IMR-90 (cell line): ENCODE measurements at regions not wholly inside any gene's neighbourhood (a gene's known extent, or its start where the extent isn't known, plus 50 kb on each side); places are given as distances from the start of the nearest gene placed in this dataset.
A peak's percentile ranks its signal among the peaks of the same experiment; 100 is the strongest.

ENCODE experiments used
- ATAC-seq: fragments of 200-7000 bp; cut with Tn5 transposase; 2 replicates; pipeline ENCODE4 v1.9.1; 2020; ENCODE audit warnings: low read depth, mild to moderate bottlenecking, moderate library complexity
- BruUV-seq: library from RNA; stranded (reverse); fragments of 400-500 nt; replicated peaks from 2 replicates; lab custom pipeline; 2021; lab: Mats Ljungman, UMichigan
- CTCF ChIA-PET: fragments of 300-600 bp; formaldehyde crosslinking; extraction: SDS; loops from one replicate; lab custom pipeline; 2021; ENCODE audit warnings: antibody characterized with exemption; lab: Yijun Ruan, JAX
- POLR2A ChIA-PET: fragments of 300-600 bp; sonication (Branson Sonifier 250); formaldehyde crosslinking; loops from one replicate; lab custom pipeline; 2022; ENCODE audit warnings: antibody characterized with exemption; ENCODE audit not compliant: unreplicated experiment; lab: Charles Lee
- DNase-seq: peaks from one replicate; pipeline ENCODE4 v3.0.0; 2013
- H2AFZ ChIP-seq: replicated peaks from 2 replicates; pipeline ENCODE3; 2013; ENCODE audit warnings: low read length, mild to moderate bottlenecking; ENCODE audit not compliant: poor library complexity
- H2AK5ac ChIP-seq: 2 replicates; pipeline ENCODE4 v1.6.1; 2013; ENCODE audit warnings: low read depth, low read length, inconsistent platforms
- H2AK9ac ChIP-seq: replicated peaks from 2 replicates; pipeline ENCODE3; 2013; ENCODE audit warnings: mild to moderate bottlenecking, low read depth, low read length, moderate library complexity; ENCODE audit not compliant: poor library complexity
- H2BK120ac ChIP-seq: 2 replicates; pipeline ENCODE4 v1.6.1; 2013; ENCODE audit warnings: low read depth, low read length, inconsistent platforms
- H2BK15ac ChIP-seq: 3 replicates; pipeline ENCODE4 v1.6.1; 2013; ENCODE audit warnings: low read depth, low read length, inconsistent platforms
- H2BK20ac ChIP-seq: 2 replicates; pipeline ENCODE4 v1.6.1; 2013; ENCODE audit warnings: low read depth, mild to moderate bottlenecking, inconsistent platforms, low read length, moderate library complexity
- H2BK5ac ChIP-seq: 2 replicates; pipeline ENCODE4 v1.6.1; 2013; ENCODE audit warnings: mild to moderate bottlenecking, low read depth, low read length, inconsistent platforms; ENCODE audit not compliant: poor library complexity, severe bottlenecking
- H3K14ac ChIP-seq: replicated peaks from 2 replicates; pipeline ENCODE4 v1.6.1; 2013; ENCODE audit warnings: low read depth, low read length, inconsistent platforms
- H3K18ac ChIP-seq: 2 replicates; pipeline ENCODE4 v1.6.1; 2013; ENCODE audit warnings: low read depth, low read length, control low read depth
- H3K23ac ChIP-seq: 2 replicates; pipeline ENCODE4 v1.6.1; 2013; ENCODE audit warnings: low read depth, low read length, inconsistent platforms
- H3K27ac ChIP-seq: 2 replicates; pipeline ENCODE4 v1.5.1; 2013; ENCODE audit warnings: mild to moderate bottlenecking, control low read depth, low read length; ENCODE audit not compliant: insufficient read depth
- H3K27me3 ChIP-seq: 2 replicates; pipeline ENCODE4 v1.6.1; 2013; ENCODE audit warnings: low read length; ENCODE audit not compliant: control insufficient read depth, insufficient read depth
- H3K36me3 ChIP-seq: 2 replicates; pipeline ENCODE4 v1.6.1; 2013; ENCODE audit warnings: low read length, mixed read lengths; ENCODE audit not compliant: control insufficient read depth, insufficient read depth
- H3K4ac ChIP-seq: 2 replicates; pipeline ENCODE4 v1.6.1; 2013; ENCODE audit warnings: low read depth, low read length, inconsistent platforms
- H3K4me1 ChIP-seq: 2 replicates; pipeline ENCODE4 v1.6.1; 2013; ENCODE audit warnings: low read length, mixed read lengths; ENCODE audit not compliant: control insufficient read depth, insufficient read depth
- H3K4me2 ChIP-seq: 2 replicates; pipeline ENCODE4 v1.6.1; 2013; ENCODE audit warnings: low read depth, mild to moderate bottlenecking, control low read depth, low read length, moderate library complexity
- H3K4me3 ChIP-seq: 2 replicates; pipeline ENCODE4 v1.5.1; 2013; ENCODE audit warnings: low read depth, mild to moderate bottlenecking, control low read depth, low read length, moderate library complexity; ENCODE audit not compliant: insufficient read depth
- H3K56ac ChIP-seq: 2 replicates; pipeline ENCODE4 v1.6.1; 2013; ENCODE audit warnings: low read length, inconsistent platforms; ENCODE audit not compliant: insufficient read depth; ENCODE audit errors: extremely low read depth
- H3K79me1 ChIP-seq, 2 experiments: 2 replicates each; pipeline ENCODE4 v1.6.1; 2013; ENCODE audit warnings: low read length in 2 of 2, inconsistent platforms in 1 of 2, low read depth in 1 of 2
- H3K9ac ChIP-seq: 2 replicates; pipeline ENCODE4 v1.6.1; 2013; ENCODE audit warnings: low read depth, low read length, control low read depth
- H3K9me1 ChIP-seq: 2 replicates; pipeline ENCODE4 v1.6.1; 2013; ENCODE audit warnings: low read length, inconsistent platforms; ENCODE audit not compliant: insufficient read depth
- H3K9me3 ChIP-seq: 2 replicates; pipeline ENCODE4 v1.6.1; 2013; ENCODE audit warnings: low read length; ENCODE audit not compliant: control insufficient read depth, insufficient read depth
- H4K20me1 ChIP-seq: 2 replicates; pipeline ENCODE4 v1.6.1; 2013; ENCODE audit warnings: low read length, inconsistent platforms; ENCODE audit not compliant: insufficient read depth
- H4K5ac ChIP-seq: 2 replicates; pipeline ENCODE4 v1.6.1; 2013; ENCODE audit warnings: mild to moderate bottlenecking, low read depth, low read length, control low read depth
- H4K8ac ChIP-seq, 2 experiments: 2 replicates each; pipeline ENCODE4 v1.6.1; 2013; ENCODE audit warnings: low read depth in 2 of 2, low read length in 2 of 2, control low read depth in 1 of 2, inconsistent platforms in 1 of 2
- H4K91ac ChIP-seq: 2 replicates; pipeline ENCODE4 v1.6.1; 2013; ENCODE audit warnings: low read depth, low read length, inconsistent platforms; ENCODE audit not compliant: insufficient read depth
- BHLHE40 ChIP-seq: fragments of 150-350 bp; IDR thresholded peaks from 2 replicates; pipeline ENCODE4 v1.6.1; 2016; ENCODE audit warnings: mild to moderate bottlenecking, low read depth, low read length
- CEBPB ChIP-seq: IDR thresholded peaks from 2 replicates; pipeline ENCODE4 v1.6.1; 2012; ENCODE audit warnings: low read depth, low read length, improper control_type of control experiment
- CHD1 ChIP-seq: IDR thresholded peaks from 2 replicates; pipeline ENCODE4 v1.6.1; 2012; ENCODE audit warnings: low read depth, low read length, improper control_type of control experiment
- ELK1 ChIP-seq: fragments of 150-350 bp; IDR thresholded peaks from 2 replicates; pipeline ENCODE4 v1.6.1; 2016; ENCODE audit warnings: low read depth, mild to moderate bottlenecking, low read length, moderate library complexity, borderline replicate concordance
- FOS ChIP-seq: fragments of 150-350 bp; IDR thresholded peaks from 2 replicates; pipeline ENCODE4 v1.6.1; 2016; ENCODE audit warnings: low read depth, low read length
- MAFK ChIP-seq: IDR thresholded peaks from 2 replicates; pipeline ENCODE4 v1.6.1; 2012; ENCODE audit warnings: low read depth, low read length, improper control_type of control experiment
- MAZ ChIP-seq: IDR thresholded peaks from 2 replicates; pipeline ENCODE4 v1.6.1; 2012; ENCODE audit warnings: low read depth, mild to moderate bottlenecking, low read length, improper control_type of control experiment, moderate library complexity, borderline replicate concordance
- MXI1 ChIP-seq: IDR thresholded peaks from 2 replicates; pipeline ENCODE4 v1.6.1; 2012; ENCODE audit warnings: low read depth, mild to moderate bottlenecking, low read length, moderate library complexity, borderline replicate concordance
- NFE2L2 ChIP-seq: fragments of 150-350 bp; IDR thresholded peaks from 2 replicates; pipeline ENCODE4 v1.6.1; 2016; ENCODE audit warnings: low read depth, mild to moderate bottlenecking, low read length
- POLR2A ChIP-seq: IDR thresholded peaks from 2 replicates; pipeline ENCODE4 v1.6.1; 2012; ENCODE audit warnings: mild to moderate bottlenecking, low read depth, low read length
- RAD21 ChIP-seq: IDR thresholded peaks from 2 replicates; pipeline ENCODE4 v1.6.1; 2012; ENCODE audit warnings: low read length, improper control_type of control experiment
- RCOR1 ChIP-seq: IDR thresholded peaks from 2 replicates; pipeline ENCODE4 v1.6.1; 2012; ENCODE audit warnings: mild to moderate bottlenecking, low read length, improper control_type of control experiment; ENCODE audit not compliant: insufficient replicate concordance
- RFX5 ChIP-seq: IDR thresholded peaks from 2 replicates; pipeline ENCODE4 v1.8.0; 2012; ENCODE audit warnings: low read depth, mild to moderate bottlenecking, low read length, moderate library complexity
- SMC3 ChIP-seq: fragments of 150-350 bp; IDR thresholded peaks from 2 replicates; pipeline ENCODE4 v1.6.1; 2016; ENCODE audit warnings: low read depth, mild to moderate bottlenecking, antibody characterized with exemption, low read length, moderate library complexity
- USF2 ChIP-seq: fragments of 150-350 bp; IDR thresholded peaks from 2 replicates; pipeline ENCODE4 v1.6.1; 2017; ENCODE audit warnings: mild to moderate bottlenecking, antibody characterized with exemption, low read length, low read depth
- WGBS, 2 experiments: methylation state at CpG; one replicate each; pipeline versions ENCODE4 v1.1.5 to v1.1.7; 2013; ENCODE audit warnings: missing lambda C conversion rate in 2 of 2; ENCODE audit not compliant: insufficient read length in 1 of 2; ENCODE audit errors: extremely low coverage in 2 of 2; 5-methylcytosine and 5-hydroxymethylcytosine counted together
- dilution Hi-C: fragments of 300-500 bp; cut with HindIII; formaldehyde crosslinking; loops from one replicate; pipeline ENCODE4 v1.14.3; 2018; ENCODE audit warnings: low sequenced_read_pairs; ENCODE audit not compliant: unreplicated experiment
- in situ Hi-C: fragments of 300-500 bp; cut with MboI; formaldehyde crosslinking; loops from 3 replicates; pipeline ENCODE4 v1.14.3; 2019; ENCODE audit warnings: low sequenced_read_pairs, inconsistent platforms, mixed read lengths
- intact Hi-C: fragments of 100-400 bp; cut with micrococcal nuclease; formaldehyde crosslinking; loops from 2 replicates; pipeline ENCODE4 v1.10.0; 2022
- TF ChIP-seq, protein P1 (sequence below): conservative IDR thresholded peaks from 2 replicates; pipeline ENCODE4 v1.5.1; 2012; ENCODE audit warnings: mild to moderate bottlenecking, low read depth, low read length, improper control_type of control experiment

DNA sequence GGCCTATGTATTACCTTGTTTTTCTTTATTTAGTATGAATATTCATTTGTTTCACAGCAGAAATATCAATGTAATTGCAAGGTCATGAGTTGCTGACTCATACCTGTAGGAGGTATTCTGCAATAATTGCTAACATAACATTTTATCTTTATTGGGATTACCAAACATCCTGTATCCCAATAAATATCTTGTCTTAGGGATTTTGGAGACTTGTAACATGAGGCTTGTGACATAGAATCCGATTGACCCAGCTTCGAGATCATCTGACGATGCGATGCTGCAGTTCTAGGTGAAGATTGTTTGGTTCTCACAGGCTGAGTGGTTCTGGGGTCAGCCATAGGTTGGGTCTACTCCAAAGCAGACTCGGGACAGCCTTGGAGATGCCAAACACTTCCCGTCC is 133.4 kb upstream of the RND3 start:
- in situ Hi-C loops = loop anchor here (25.0 kb wide), 1 partner anchor 616 kb away; no protein-coding TSS in a partner anchor
- POLR2A ChIA-PET = no interaction called here
- TF ChIP-seq SMC3 (no peak), CEBPB (peak; percentile 77), POLR2A (no peak), NFE2L2 (peak; percentile 63), USF2 (no peak), RFX5 (no peak), MAFK (peak; percentile 69), RAD21 (no peak), MXI1 (no peak), ELK1 (no peak), MAZ (no peak), FOS (no peak), CHD1 (no peak), RCOR1 (no peak), BHLHE40 (no peak)
- TF ChIP-seq, protein P1, sequence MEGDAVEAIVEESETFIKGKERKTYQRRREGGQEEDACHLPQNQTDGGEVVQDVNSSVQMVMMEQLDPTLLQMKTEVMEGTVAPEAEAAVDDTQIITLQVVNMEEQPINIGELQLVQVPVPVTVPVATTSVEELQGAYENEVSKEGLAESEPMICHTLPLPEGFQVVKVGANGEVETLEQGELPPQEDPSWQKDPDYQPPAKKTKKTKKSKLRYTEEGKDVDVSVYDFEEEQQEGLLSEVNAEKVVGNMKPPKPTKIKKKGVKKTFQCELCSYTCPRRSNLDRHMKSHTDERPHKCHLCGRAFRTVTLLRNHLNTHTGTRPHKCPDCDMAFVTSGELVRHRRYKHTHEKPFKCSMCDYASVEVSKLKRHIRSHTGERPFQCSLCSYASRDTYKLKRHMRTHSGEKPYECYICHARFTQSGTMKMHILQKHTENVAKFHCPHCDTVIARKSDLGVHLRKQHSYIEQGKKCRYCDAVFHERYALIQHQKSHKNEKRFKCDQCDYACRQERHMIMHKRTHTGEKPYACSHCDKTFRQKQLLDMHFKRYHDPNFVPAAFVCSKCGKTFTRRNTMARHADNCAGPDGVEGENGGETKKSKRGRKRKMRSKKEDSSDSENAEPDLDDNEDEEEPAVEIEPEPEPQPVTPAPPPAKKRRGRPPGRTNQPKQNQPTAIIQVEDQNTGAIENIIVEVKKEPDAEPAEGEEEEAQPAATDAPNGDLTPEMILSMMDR = no peak

More for the DNA sequence above, 133.4 kb upstream of the RND3 start:
- Histone ChIP-seq H3K14ac (peak overlapping the region; percentile 81), H3K9me3 (no peaks in the 10 kb centered on the region), H3K27me3 (no peaks in the 10 kb centered on the region), H3K9me1 (peaks cover 13% of the 10 kb centered on the region), H4K91ac (peak overlapping the region; percentile 76), H4K8ac (peak overlapping the region; percentile 58 to 81; a peak in 3 of 4 replicates), H3K4me2 (no peak overlapping the region; the same call in 1 of the 2 replicates), H3K9ac (0 out of 2 replicates have a peak overlapping the region, but pooled peaks have one; percentile 18), H2AK9ac (peak overlapping the region; percentile 35), H3K79me1 (no peaks in the 10 kb centered on the region; a peak in 1 of 4 replicates), H4K20me1 (no peaks in the 10 kb centered on the region), H3K36me3 (no peaks in the 10 kb centered on the region), H3K18ac (peak overlapping the region; percentile 90), H2BK20ac (peak overlapping the region; percentile 68), H2BK15ac (peak overlapping the region; percentile 98), H2BK120ac (peak overlapping the region; percentile 95), H3K56ac (peak overlapping the region; percentile 7), H3K4ac (peak overlapping the region; percentile 93), H3K4me3 (no peak overlapping the region), H3K23ac (peak overlapping the region; percentile 44), H3K27ac (peak overlapping the region; percentile 94), H2AFZ (no peak overlapping the region), H3K4me1 (peaks cover 12% of the 10 kb centered on the region), H2BK5ac (peak overlapping the region; percentile 74), H4K5ac (peak overlapping the region; percentile 80), H2AK5ac (peak overlapping the region; percentile 95)
- BruUV-seq = no TSS peak
- CTCF ChIA-PET = interaction anchor here (0.6 kb wide), 1 partner anchor 334 kb away, joined by 3 read pairs; no protein-coding TSS in a partner anchor
- intact Hi-C loops (loop anchor here (2.0 to 10.0 kb wide), 3 partner anchors 42 to 254 kb away; no protein-coding TSS in a partner anchor), dilution Hi-C loops (no loop called here)
- DNase-seq = peak; percentile 51
- 73% methylated on average over 2 of the region's 6 CpGs; no CpG with 5 or more reads in 1 of the 2 experiments for WGBS, 2 experiments
- no peak for ATAC-seq
